Caki2 (cell line): ENCODE measurements at regions not wholly inside any gene's neighbourhood (a gene's known extent, or its start where the extent isn't known, plus 50 kb on each side); places are given as distances from the start of the nearest gene placed in this dataset.
"Not testable (repeated sequence)": the region's sequence is repeated elsewhere in the genome, so short reads cannot be mapped to it uniquely, and the experiment has no call there.

Experiments used
- DNase-seq: peaks from one replicate; pipeline ENCODE4 v3.0.0-alpha.2; 2015; ENCODE audit warnings: low read depth
- in situ Hi-C: cut with HindIII; loops from 2 replicates; pipeline ENCODE4 v1.10.0; 2016; ENCODE audit warnings: low sequenced_read_pairs, low pct_unique_long_range_greater_than_20kb, mixed read lengths

DNA sequence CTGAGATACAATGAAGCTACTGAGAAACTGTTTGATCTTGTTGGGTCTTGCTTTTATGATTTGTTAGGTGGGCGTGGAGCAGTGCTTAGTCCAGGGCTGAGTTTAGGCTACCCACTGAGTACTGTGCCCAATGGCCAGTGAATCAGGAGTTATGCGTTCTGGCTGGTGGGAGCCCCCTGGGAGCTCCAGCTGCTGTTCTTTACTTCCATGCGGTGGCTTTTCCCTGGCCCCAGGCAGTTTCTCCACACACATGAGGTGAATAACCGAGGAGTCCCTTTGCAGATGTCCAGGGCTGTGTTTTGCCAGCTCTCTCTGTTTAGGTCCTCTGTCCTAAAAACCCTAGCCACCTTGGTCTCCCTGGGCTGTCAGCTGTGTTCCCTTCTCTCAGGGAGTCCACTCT is 106.5 kb downstream of the KLF13 start:
- DNase-seq = no peak
- in situ Hi-C loops = no loop called here

DNA sequence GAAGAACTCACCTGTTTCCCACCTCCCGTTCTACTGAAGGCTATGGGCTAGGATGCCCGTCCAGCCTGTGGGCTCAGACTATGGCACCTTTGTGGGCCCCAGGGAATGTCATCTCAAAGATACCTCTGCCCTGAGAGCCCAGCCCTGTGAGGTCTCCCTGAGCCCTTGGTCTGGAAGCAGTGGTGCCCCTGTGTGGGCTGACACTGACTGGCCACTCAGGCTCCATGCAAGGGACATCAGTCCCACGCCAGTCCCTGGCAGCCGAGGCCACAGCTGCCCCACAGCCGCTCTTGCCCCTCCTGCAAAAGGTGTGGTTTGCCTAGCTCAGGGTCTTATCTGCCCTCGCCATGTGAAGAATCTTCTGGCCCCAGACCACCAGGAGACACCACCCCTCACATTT is 106.9 kb downstream of the KLF13 start:
- in situ Hi-C loops = no loop called here
- no peak for DNase-seq

DNA sequence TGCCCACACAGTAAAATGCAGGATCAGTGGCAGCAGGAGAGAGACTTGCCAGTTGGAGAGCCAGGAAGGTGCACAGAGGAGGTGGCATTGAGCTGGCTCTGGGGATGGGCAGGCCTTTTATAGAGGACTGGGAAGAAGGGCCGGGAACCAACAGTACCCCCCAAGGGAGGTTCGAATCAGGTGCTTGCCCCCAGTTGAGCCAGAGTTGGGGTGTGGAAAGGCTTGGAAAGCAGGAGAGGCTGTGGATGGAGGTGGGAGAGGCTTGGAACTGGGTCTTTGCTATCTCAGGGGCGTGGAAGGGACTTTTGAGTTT is 107.6 kb downstream of the KLF13 start:
- in situ Hi-C loops = no loop called here
- no peak for DNase-seq

DNA sequence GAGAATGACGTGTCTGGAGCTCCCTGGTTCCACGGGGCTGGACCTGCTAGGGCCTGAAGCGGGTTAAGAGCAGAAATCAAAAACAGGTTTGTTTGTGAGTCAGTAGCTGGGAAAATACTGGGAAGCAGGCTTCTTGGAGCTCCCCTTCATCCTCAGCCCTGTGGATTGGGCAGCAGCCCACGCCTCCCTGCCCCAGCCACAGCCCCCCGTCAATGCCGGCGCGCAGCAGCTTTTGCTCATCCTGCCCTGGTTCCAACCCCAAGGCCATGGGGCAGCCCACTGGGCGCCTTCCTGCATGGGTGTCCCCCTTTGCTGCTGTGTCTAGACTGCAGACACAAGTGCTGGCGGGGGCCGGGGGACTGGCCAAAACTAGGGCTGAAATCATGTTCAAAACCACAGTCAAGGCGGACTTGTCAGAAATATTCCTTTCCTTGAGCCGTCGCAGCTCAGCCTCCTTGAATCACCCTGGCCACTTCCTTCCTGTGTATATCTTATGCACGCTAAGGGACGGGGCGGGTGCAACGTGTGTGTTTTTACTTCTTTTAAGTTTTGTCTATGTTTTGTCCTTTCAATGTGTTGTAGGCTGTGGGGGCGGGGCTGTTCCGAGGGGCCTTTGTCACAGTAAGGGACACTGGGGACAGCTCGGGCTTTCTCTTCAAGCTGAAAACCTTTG is 108.1 kb downstream of the KLF13 start:
- in situ Hi-C loops = no loop called here
- no peak for DNase-seq

DNA sequence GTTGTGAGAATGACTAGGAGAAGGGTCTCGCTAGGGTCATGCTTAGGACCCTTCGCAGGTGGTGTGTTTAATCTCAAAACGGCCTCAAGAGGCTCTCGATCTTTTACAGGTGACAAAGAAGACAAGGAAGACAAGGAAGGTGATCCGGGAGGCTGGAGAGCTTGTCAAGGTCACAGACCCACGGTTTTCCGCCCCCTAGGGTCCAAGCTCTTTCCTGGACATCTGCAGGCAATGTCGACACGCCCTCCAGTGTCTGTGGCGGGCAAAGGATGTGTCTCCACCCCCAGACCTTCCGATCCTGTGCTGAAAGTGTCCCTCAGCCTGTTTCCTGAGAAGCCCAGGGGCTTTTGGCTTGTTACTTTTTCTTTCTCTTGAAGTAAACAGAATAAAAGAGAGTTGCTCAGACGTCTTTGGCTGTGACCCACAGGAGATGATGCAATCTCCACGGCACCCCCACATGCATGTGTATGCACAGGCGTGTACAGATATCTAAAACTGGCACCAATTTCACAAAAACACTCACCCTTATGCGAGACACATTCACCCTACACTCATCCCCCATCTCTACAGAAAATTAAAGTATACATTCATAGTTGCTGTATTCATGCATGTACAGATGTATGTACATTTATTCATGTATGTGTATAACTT is 108.8 kb downstream of the KLF13 start:
- in situ Hi-C loops = no loop called here
- no peak for DNase-seq

DNA sequence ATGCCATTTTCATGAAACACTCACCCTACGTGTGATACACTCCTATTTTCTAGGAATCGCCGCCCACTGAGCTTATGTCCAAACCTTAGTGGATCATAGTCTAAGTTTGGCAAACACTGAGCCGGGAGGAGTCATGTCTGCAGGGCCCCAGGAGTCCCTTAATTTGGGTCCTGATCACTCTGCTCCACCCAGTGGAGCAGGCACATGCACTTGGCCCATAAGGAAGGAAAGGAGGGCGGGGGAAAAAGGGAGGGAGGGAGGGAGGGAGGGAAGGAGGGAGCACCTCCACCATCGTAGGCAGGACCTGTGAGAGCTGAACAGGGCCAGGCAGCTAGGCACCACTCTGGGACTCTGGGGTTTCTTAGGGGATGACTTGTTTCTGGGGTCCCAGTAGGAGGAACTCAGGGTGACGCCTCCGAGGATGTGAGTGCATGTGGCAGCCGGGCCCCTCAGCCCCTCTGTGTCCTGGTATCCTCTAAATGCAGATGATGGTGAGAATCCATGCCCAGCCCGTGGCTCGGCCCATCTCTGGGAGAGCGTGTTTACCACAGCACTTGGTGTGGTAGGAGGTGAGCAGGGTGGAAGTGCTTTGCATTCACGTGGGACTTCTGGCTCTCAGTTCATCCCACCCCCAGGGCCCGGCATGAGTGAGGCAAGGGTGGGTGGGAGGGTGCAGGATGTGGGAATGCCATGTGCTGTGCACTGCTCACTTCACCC is 109.4 kb downstream of the KLF13 start:
- in situ Hi-C loops = no loop called here

DNA sequence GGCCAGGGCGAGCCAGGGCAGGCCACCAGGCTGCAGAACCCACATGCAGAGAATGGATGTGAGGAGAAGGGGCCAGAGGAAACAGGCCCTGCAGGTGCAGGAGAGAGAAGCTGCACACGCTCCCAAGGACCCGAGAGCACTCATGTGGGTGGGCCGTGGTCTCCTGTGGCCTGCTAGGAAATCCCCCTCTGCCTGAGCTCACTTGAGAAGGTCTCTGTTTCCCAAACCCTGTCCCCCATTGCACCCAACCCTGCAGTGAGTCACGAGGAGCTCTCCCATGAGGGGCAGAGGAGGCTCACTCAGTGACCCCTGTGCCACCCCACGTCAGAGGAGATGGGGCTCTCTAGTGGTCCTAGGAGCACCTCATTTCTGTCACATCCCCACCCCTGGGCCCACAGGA is 111.1 kb downstream of the KLF13 start:
- in situ Hi-C loops = no loop called here
- DNase-seq = no peak

More for the DNA sequence above, 109.4 kb downstream of the KLF13 start:
- no peak for DNase-seq

DNA sequence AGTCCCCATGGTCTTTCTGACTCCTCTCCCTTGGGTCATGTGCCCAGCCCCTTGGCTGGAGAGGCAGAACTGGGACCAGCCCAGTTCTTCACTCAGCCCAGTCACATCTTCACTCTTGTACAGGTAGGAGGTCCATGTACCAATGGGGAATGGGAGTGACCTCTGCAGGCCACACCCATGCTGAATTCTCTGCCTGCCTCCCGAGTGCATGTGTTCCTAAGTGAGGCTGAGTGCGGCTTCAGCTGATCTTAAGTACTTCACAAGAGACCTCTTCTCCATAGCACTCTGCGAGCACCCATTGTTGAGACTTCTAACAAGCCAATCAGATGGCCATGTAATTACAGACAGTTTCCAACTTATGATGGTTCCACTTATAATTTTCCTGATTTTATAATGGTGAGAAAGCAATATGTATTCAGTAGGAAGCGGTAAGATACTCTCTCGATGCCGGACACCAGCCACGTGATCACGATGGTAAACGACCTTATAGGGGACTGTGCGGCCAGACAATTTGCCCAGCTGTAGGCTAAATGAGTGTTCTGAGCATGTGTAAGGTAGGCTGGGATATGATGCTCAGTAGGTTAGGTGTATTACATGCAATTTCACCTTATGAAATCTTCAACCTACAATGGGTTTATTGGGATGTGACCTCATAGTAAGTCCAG is 112.1 kb downstream of the KLF13 start:
- no peak for DNase-seq
- in situ Hi-C loops = no loop called here

DNA sequence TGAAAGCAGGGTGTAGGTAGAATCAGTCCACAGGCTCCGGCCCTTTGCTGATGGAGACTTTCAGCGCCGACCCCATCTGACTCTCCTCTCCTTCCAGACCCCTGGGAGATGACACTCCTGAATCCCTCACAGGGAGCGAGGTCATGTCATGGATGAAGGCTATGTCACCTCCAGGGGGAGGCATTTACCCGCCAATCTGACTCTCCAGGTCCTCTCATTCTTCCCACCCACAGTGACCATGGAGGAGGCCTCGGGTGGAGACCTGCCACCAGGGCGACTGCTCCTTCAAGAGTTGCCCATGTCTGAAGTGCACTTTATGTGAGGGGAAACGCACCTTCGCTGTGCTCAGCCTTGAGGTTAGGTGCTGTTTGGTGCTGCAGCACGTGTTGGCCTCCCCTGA is 112.7 kb downstream of the KLF13 start:
- in situ Hi-C loops = no loop called here
- DNase-seq = no peak

DNA sequence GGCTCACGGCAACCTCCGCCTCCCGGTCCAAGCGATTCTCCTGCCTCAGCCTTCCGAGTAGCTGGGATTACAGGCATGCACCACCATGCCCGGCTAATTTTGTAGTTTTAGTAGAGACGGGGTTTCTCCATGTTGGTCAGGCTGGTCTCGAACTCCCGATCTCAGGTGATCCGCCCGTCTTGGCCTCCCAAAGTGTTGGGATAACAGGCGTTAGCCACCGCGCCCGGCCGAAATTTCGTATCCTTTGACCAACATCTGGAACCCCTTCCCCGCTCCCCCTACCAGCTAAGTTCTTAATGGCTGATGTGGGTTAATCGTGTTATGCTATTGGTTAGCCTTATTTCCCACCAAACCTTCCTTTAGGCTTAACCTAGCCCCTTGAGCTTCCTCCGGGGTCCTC is 113.6 kb downstream of the KLF13 start:
- in situ Hi-C loops = not testable (repeated sequence)

DNA sequence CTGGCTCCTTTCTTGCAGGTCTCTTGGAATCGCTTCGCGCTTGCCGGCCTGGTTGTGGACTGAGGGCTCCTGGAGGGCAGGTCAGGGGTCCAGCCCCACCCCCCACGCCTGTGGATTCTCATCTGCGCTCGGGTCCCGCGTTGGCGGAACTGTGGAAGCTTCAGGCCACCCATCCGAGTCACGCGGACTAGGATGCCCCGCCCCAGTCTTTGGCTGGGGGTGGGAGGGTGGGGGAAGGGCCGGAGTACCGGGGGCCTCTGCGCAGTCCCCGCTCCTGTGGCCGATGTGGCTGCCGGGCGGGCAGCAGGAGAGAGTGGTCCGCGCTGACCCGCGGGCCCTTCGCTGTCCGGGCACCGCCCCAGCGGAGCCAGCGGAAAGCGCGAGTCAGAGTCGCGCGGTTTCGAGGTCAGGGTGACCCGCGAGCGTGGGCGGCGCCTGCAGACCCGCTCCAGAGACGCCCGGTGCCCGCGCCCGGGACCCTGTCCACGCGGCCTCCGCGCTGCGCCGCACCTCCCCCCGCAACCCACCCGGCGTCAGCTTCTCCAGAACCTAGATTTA is 114.2 kb downstream of the KLF13 start:
- in situ Hi-C loops = no loop called here
- DNase-seq = no peak

More for the DNA sequence above, 113.6 kb downstream of the KLF13 start:
- DNase-seq = not testable (repeated sequence)

DNA sequence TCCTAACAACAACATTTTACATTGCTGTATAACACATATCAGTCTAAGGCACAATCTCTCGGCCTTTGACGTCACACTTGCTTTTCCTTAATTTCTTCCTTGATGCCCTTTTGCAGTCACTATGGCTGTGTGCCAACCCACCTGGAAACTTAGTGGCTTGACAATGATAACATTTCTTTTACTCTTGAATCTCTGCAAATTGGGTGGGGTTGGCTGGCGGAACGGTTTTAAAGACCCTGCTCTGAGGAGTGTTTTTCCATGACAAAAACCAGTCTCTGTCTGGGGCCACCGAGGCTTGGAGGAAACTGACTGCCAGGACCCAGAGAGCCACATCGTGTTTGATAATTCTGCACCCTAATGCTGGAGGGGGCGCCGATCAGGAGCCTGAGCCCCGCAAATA is 115.6 kb downstream of the KLF13 start:
- in situ Hi-C loops = no loop called here
- DNase-seq = no peak

DNA sequence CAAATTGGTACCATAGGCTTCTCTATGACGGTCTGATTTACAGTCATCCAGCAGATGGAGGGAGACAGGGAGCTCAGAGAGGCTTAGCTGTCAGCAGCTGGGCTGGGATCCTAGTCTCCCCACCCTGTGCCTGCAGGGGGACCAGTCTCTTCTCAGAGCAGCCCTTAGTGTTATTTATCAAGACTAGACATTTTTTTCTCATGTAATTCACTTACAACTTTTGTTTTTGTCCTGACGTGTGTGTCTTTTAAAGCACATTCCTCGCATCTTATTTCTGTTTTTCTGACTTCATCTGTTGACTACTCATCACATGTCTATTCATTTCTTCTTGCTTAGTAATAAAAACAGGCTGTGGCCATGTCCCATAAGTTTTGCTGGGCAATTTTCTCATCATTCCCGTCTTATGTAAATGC is 116.1 kb downstream of the KLF13 start:
- peak; percentile 35 for DNase-seq
- in situ Hi-C loops = no loop called here

DNA sequence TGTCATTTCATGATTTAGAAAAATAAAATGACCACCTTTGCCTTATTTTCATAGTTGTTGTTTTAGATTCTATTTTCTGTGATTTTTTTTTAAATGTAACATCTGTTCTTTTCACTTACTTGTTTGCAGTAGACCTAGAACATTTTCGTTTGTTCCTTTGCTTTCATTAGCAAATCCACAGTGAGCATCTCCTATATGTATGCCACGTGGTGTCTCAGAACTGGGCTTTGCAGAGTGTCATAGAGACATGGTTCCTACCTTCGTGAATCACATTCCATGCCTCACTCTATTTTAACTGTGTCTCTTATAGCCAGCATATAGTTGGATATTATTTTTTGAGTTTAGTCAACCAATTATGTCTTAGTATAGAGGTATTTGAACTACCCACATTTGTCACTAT is 118.2 kb downstream of the KLF13 start:
- no peak for DNase-seq
- in situ Hi-C loops = no loop called here

DNA sequence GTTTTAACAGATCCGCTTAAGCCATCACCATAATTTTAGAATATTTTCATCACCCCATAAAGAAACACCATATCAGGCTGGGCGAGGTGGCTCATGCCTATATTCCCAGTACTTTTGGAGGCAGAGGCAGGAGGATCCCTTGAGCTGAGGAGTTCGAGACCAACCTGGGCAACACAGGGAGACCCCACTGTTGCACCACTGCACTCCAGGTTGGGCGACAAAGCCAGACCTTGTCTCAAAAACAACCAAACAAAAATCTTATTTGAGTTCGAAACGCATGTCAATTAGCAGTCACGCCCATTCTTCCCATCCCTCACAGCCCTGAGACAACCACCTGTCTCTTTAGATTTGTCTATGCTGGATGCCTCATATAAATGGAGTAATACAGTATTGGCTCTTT is 119.9 kb downstream of the KLF13 start:
- no peak for DNase-seq
- in situ Hi-C loops = no loop called here

DNA sequence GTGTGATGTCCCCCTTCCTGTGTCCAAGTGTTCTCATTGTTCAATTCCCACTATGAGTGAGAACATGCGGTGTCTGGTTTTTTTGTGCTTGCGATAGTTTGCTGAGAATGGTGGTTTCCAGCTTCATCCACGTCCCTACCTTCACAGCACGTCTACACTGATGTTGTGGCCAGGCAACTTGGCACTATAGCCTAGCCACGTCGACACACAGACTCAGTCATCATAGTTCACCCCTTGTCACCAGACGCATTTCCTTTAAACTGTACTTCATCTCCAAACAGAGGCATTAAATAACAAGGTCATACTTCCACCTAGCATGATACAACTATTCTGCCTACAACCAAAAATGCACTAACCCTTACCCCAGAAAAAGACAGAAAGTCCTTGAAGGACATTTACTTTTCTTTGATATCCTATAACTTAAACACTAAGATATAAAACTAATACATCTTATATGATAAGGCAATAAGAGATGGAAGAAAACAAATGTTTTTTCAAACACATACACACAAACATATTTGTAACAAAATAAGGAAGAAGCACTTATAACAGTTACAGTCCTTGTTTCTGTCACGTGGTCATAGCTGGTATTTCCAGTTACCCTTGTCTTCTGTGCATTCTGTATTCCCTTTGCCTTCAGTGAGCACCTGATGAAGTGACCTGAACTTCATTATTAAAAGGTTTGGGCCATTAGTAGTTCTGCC is 121.4 kb downstream of the KLF13 start:
- no peak for DNase-seq
- in situ Hi-C loops = no loop called here

DNA sequence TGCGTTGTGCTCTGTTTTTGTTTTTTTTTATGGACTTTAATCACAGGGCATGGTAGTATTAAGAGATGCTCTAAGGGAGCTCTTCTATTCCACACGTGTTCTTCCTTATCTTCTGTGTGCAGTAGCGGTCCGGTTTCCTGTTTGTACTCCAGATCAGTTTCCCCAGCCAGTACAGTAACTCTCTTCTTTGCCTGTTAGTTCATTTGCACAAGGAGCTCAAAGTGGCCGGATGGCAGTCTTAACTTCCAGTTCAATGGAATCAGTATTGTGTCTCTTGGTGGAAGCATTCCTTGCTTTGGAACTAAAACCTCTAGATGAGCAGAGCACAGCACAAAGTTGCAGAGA is 122.0 kb downstream of the KLF13 start:
- no peak for DNase-seq
- in situ Hi-C loops = no loop called here
